ENCODE measurements at regions not wholly inside any gene's neighbourhood (a gene's known extent, or its start where the extent isn't known, plus 50 kb on each side); places are given as distances from the start of the nearest gene placed in this dataset.

DNA sequence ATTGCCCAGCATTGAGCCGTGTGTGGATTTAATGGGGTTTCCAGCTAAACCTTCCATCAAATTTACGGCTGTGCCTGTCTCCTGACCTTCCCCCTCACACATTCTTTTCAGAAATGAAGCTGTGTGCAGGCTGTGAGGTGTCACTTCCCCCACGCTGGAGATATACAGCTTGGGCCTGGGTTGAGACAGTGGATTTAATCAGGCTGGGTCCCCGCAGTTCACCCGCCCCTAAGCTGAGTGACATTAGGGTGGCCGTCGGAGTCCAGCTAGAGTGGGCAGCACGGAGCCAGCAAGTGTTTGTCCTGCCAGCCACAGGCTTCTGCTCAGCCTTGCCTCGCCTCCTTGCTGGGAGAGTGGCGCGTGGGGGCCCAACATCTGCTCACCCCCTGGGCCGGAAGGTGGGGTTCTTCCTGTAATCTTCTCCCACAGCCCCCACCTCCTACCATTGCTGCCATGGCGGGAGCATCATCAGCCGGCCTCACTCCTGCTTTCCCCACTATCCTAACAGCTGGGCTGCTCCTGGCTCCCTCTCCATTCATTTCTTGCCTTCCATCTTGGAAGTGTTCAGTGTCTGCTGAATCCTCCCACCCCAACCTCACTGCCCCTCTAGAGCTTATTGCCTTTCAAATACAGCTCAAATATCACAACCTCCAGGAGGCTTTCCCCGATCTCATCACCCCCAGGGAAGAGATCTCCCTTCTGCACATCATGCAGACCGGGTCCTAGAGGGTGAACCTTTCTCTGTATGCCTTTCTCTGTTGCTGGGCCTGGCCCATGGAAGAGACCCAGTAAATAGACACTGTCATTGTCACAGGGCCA, 149.0 kb downstream of the GLI2 start:
- no peak for DNase-seq

DNA sequence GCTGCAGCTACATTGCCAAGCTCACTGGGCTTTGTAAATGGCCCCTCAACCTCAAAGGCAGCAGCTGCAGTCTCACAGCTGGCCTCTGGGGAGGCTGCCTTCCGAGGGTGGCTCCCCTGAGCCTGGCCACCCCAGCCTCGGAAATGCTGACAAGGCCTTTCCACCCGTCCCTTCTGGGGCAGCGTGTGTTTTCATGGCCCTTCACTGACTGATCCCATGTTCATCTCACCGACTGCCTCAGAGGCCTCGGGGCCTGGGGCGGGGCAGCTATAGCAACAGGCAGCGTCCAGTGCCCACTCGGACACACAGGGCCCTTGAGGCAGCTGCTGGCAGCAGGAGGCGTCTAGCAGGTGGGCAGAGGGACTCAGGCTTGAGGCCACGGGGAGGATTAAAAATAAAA, 149.7 kb downstream of the GLI2 start:
- DNase-seq, result no peak

DNA sequence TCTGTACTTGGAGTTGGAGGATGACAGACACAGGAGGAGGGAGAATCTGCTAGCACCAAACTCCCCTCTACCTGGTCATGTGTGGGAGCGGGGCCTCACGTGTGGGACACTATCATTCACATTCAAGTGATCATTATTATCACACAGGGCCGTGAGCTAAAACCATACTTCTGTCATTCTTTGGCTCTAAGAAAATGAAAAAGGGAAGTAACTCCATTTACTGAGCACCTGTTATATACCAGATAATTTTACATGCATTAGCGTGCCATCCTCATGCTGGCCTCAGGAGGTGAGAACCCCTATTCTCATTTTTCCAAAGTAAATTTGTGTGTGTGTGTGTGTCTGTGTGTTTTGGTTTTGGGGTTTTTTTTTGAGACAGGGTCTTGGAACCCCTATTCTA, 150.1 kb downstream of the GLI2 start:
- DNase-seq, result no peak

DNA sequence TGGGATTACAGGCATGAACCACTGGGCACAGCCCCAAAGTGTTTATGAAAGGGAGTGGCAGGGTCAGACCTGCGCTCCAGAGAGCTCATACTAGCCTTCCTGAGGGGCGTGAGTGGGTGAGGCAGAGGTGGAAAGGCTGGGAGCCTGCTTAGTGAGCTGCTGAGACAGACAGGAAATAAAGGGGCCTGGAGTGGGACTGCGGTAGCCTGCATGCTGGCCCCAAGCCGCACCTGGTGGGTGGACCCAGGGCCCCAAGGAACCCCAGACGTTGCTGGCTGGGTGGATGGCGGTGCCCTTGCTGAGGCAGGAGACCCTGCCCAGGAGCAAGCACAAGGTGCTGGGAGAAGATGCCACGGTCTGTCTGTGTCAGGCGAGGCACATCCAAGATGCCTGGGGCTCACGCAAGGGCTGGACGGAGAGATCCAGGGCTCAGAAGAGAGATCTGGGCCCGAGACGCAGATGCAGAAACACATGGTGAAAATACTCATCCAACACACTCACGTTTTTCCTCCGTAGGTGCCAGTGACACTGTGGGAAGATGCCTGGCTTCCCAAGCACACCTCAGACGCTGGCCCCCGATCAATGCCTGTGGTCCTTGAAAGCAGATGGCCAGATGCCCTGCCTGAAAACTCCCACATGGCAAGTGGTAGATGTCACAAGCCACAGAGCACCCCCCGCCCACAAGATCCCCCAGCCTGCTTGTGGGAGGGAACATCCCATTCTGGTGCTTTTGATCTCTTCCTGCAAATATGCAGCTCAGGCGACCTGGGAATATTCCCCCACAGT, 151.1 kb downstream of the GLI2 start:
- no peak for DNase-seq

DNA sequence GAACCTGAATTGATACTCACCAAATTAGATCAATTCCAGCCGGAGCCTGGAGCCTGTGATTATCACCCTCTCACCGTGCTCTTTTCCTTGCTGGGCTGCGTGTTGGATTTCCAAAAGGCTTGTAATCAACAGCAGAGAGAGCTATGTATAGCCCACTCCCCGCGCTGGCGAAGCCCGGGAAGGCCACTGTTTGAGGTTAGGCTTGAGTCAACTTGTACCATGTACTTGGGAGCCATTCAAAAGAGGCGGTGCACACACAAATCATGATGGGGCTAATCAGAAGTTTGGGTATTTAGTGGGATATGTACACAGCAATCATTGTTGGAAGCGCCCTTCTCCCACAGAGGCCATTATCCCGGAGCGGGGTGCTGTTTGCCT, 151.6 kb downstream of the GLI2 start:
- DNase-seq, result no peak

DNA sequence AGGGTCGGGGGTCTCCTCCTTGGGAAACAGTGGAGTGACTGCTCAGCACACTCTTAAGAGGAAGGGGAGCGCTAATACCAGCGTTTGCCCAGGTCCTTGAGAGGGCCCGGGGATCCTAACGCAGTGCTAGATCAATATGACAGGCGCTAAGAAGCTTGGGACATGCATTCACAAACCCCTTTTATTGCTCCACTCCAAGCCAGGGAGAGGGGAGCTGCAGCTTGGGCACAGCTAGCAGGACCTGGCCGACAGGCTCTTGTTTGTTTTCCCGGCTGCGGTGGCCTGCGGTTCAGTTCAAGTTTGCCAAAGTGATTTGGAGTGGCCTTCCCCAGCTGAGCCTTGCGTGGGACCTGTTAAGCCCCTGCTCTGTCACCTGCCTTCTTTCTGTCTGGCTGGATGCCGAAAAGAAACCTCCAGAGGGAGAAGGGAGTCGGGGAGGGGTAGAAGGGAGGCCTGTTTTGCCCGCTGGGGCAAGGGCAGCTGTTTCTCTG, 152.1 kb downstream of the GLI2 start:
- DNase-seq, result no peak

DNA sequence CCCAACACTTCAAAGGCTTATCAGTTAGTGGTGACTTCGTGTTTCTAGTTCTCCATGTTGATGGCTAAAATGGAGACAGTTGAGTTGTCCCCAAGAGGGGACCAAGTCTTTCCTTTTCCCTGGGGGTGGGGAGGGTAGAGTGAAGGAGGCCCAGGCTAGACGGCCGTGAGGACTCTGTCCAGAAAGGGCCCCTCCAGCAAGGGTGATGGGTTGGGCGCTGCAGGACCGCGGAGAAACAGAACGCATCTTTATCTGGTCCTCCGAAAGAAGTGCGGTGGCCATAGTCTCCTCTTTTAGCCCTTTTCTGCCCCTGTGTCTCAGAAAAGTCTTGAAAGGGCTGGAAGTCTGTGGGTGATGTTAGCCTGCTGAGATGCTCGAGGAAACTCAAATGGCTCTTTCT, 153.2 kb downstream of the GLI2 start:
- DNase-seq, result no peak

DNA sequence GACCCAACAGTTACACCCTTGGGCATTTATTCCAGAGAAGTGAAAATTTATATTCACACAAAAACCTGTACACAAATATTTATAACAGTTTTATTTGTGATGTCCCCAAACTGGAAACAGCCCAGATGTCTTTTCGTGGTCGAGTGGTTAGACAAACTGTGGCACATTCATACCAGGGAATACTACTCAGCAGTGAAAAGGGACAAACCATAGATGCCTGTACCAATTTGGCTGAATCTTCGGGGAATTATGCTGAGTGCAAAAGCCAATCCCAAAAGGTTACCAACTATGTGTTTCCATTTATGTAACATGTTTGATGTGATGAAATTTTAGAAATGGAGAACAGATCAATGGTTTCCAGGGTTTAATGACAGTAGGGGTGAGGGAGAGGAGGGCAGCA, 154.3 kb downstream of the GLI2 start:
- DNase-seq, result no peak

DNA sequence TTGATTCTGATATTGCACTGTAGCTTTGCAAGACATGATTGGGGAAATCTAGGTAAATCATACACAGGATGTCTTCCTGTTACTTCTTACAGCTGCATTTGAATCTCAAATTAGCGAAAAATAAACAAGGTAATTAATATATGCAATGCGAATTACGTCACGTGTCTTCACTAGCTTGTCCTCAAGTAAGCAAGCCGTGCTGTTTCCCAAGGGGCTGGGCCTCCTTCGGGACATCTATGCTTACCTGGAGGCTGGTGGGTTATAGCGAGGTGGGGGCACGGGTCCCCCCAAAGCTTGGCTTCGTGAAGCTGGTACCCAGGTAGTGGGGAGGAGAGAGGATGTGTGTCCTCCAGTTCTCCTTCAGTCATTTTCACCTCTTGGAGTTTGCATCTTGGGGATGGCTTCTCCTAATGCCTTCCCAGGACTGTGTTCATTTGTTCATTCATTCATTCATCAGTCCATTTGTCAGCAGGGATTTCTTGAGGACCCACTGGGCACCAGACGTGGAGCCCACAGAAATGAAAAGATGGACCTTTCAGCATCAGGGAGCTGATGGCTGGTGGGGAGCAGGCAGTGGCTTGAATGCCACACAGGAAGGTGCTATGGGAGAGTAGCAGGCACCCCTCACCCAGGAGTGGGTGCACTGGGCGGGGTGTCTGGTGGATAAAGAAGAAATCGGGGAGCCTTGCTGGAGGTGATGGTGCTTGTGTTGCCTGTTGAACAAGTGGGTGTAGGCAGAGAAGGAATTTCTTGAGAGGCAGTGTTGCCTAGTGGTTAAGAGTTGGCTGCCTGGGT, 155.1 kb downstream of the GLI2 start:
- no peak for DNase-seq

DNA sequence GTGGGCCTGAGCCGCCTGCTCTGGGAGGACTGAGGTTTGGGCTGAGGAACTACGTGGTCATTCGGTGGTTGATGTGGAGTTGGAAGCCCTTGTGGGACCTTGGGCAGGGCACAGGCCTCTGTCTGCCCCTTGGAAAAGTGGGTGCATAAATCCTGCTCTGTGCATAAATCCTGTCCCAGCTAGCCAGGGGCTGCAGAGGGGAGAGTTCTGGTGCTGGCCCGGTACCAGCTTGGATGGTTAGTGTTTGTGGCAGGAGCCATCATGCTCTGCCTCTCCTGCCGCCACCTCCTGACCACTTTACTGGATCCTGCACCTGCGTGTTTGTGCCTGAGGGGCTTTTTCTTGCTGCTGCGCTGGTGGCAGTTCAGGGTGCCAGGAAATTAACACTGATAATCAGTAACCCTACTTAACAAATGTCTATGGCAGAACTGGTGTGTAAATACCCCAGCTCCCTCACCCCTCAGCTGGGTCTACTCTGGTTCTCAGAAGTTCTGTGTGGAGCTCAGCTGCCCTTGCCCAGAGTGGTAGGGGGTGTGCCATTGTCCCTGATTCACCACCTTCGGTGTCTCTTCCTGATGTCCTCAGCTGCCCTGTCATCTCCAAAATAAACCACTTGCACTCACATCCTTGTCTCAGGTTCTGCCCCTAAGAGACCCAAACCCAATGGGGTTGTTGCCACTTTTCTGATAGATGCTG, 156.8 kb downstream of the GLI2 start:
- DNase-seq, result no peak

DNA sequence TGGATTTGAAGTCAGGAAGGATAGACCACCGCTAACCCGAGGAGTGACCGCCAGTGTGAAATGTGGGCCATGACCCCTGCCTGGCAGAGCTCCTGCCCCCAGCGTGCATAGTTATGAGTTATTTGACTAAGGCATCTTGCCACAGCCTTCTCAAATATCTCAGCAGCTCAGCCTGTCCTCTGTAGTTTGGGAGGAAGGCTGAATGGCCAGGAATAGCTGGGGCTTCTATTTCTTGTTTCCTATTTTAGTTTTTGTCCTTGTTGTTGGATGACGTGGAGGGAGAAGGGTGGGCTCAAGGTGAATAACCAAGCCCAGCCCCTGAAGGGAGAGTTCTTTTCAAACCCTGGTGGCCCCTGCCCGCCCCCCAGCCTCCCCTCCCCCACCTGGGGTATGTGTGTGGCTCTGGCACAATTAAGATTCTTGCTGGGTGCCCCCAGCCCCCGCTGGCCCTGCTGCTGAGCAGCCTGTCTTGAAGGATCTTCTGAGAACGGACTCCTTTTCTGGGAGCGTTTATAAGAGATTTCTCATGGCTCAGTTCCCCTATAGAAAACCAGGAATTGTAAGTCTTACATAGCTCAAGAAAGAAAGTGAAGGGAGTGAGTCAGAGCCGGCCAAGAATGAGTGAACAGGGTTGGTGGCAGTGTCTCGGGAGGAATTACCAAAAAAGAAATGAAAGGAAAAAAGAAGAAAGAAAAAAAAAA, 157.4 kb downstream of the GLI2 start:
- DNase-seq, result no peak

DNA sequence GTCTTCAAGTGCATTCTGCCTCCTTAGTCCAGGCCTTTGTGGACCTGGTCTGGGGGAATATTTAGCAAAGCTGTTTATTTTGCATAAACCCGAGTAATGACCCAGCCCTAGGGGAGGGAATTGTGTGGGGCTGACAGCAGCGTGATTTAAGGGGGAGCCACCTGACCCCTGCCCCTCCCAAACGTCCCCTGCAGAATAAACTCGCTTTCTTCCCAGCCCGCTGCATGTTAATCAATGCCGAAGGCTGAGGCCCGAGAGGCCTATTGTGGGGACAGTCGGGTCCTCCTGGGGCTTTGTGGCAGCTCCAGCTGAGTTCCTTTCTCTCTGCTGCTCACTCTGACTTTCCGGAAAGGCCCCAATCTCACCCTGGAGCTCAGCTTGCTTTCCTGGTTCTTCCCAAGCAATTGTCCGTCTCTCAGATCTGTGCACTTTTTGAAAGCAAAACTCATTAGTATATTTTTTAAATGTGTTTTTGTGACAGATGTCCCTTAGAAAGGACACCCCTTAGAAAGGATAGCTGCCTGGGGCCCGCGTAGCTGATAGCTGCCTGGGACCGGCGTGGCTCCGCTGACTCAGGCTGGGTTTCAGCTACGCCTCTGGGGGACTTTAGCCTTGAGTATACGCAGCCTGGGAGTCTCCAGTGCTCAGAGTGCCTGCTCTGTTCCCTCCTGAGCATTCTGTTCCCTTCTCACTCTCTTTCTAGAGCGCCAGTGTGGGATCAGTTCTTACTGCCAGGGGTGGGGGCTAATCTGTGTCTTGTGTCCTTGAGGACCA, 158.3 kb downstream of the GLI2 start:
- no peak for DNase-seq

DNA sequence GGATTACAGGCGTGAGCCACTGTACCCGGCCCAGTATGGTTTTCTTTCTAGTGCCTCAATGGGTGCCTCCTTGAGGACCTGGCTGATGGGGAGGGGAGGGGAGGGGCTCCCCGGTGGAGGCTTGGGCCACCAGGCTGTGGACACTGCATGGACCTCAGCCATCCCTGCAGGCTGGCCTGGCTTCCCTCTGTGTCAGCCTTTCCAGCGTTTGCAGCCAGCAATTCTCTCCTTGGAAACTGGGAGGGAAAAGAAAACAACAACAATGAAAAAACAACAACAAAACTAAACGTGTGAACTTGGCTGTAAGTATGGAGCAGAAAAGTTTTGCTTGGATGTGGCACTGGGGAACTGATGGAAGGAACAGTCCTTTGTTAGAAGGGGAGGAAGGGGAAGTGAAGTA, 159.3 kb downstream of the GLI2 start:
- DNase-seq, result no peak

DNA sequence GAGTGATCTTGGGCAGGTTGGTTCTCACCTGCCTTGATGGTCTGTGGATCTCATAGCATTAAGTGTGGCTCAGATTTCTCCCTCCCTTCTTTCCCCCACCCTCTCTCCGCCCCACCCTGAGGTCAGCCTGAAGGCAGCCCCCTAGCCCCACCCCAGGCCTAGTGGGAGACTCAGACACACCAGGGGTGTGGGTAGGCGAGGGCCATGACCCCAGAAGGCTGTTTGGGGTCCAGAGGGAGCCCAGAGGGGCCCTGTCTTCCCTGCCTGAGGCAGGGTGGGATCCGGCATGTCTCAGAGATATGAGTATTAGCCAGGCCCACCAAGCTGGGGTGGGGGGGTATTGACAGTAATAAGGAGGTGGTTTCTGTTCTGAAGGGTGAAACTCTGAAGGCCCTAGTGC, 160.5 kb downstream of the GLI2 start:
- DNase-seq, result no peak

DNA sequence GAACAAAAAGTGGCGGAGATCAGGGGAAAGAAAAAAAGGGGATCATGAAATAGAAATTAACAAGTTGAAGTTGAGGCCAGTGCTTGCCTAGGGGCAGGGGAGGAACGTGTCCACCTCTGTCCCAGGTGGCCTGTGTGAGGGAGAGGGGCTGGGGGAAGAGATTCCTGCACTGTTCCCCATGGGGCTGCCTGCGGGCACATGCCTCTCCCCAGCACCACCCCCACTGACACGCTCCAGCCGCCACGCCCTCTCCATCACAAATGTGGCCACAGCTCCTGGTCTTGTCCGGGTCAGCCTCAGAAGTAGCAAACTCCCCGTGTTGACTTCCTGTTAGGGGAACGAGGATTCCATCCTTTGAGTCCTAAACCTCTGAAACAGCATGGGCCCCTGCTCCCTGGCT, 161.2 kb downstream of the GLI2 start:
- DNase-seq, result no peak

DNA sequence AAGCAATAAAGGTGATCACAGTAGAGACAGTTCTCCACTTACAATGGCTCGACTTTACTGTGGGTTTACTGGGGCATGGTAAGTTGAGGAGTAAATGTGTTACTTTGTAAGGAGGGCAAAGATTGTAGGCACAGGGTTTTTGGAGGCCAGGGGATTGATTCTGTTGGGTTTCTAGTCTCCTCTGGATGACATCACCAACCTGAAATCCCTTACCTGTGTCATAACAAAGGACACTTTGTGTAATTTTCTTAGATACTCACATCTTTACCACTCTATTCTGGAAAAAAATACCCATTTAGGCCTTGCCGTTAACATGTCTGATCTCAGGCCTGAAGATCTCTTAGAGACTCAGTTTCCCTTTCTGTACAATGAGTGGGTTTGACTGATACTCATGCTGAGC, 161.7 kb downstream of the GLI2 start:
- no peak for DNase-seq

DNA sequence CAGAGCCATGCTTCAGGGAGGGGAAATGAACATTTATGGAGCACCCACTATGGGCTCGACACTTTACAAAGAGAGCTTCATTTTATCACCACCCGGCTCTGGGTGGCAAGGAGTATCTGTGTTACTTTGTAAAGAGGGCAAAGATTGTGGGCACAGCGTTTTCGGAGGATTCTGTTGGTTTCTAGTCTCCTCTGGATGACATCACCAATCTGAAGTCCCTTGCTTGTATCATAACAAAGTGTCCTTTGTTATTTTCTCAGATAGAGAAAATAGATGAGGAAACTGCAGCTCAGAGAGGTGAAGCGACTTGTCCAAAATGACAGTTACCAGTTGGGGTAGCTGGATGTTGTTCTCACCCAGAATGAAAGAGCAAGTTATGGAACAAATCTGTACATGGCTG, 162.8 kb downstream of the GLI2 start:
- DNase-seq, result no peak

DNA sequence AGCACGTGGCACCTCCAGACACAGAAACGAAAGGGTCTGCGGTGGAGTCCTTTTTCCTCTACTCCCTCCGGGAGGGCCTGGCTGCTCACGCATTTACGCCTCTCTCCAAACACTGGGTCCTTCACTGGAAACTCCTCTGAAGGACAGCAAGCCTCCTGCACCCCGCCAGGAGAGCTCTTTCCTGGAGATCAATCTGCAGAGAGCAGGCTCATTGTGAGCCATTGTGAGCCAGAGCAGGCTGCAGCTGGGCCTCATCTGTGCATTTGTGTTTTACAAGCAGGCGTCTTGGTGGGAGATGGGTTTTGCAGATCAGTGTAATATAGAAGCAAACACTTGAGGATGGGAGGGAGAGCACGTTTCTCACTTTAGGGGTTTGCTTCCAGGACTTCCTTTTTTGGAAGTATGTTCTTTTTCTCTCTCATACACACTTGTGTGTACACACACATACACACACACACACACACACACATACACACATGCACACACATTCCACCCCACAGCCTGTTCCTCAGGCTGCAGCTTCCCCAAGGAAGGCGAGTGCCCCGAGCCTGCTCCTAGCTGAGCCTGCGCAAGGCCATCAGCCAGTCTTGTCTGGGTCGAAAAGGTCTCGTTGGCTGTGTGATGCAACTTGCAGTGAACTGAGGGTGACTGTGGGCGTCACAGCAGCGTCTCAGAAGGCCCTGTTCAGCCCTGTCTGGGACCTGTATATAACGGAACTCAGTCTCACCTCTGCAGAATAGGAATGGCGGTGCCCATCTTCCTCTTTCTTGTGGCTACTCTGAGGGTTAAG, 163.5 kb downstream of the GLI2 start:
- no peak for DNase-seq

DNA sequence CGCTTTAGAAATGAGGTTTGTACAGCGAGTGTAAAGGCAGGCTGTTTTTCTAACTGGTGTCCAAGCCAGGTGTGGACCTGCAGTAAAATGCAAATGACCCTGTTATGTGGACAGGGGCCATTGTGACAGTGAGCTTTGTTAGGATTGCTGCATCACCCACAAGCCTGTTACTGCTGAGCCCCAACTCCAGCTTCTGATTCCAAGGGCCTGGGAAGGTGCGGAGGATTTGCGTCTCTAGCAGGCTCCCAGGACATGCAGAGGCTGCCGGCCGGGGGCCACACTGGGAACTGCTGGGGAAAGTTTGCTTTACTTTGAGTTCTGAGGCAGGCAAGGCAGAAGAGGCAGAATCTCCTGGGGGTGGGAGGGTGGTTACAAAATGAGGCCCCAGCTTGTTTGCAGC, 164.1 kb downstream of the GLI2 start:
- no peak for DNase-seq

DNA sequence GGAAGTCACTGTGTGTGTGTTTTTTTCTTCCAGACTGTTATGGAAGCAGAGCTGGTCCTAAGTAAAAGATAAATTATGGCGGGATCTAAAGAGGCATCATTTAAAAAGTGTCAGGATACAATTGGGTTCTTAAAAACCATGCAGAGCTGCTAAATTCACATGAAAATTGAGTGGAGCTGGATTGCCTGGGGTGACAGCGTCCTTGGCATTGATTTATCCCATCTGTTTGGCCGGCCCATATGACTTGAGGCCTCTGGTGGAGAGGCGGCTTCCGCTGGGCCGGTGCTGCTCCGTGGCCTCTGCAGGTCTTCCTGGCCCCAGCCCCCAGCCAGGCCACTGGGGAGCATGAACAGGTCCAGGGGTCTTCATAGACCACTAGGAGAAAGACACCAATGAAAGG, 165.5 kb downstream of the GLI2 start:
- no peak for DNase-seq

DNA sequence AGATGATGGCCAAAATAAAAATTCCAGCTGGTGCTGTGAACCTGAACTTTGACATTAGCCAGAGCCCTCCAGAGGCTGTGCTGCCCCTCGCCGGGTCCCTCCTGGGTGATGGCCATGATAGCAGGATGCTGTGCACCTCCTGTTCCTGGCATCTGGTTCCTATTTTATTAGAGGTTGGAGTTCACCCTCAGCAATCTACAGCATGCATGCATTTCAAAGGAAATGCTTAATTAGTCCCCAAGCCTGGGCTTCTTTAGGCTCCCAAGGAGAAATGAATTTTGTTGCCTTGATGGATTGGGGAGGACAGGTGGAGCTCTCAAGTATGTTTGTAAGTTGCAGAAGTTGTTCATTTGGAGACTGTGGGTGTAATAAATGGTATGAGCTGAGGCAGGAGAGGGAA, 166.9 kb downstream of the GLI2 start:
- no peak for DNase-seq

Data from stimulated activated CD4-positive, alpha-beta T cell treated with anti-CD3 and anti-CD28 coated beads, Interleukin-4, amount 100 ng/mL, for 4 hours (primary cell).